ENCODE measurements at regions not wholly inside any gene's neighbourhood (a gene's known extent, or its start where the extent isn't known, plus 50 kb on each side); places are given as distances from the start of the nearest gene placed in this dataset.

GRCh38 chr2:176984987-176985386, 227.6 kb upstream of the HNRNPA3 start:
- Histone ChIP-seq H3K27me3 (no peaks in the 10 kb centered on the region), H3K36me3 (no peaks in the 10 kb centered on the region), H3K9me3 (no peaks in the 10 kb centered on the region), H3K4me3 (ENCODE audit: low read depth, low read length) (no peak overlapping the region), H3K4me1 (peaks cover 9% of the 10 kb centered on the region)
- no peak for DNase-seq
- TF ChIP-seq CTCF (IDR thresholded peaks at IDR 0.05; ENCODE audit: low read depth, low read length), result no peak

GRCh38 chr2:176985871-176986270, 226.7 kb upstream of the HNRNPA3 start:
- TF ChIP-seq CTCF (IDR thresholded peaks at IDR 0.05; ENCODE audit: low read depth, low read length), result no peak
- no peak for DNase-seq
- Histone ChIP-seq H3K27me3 (no peaks in the 10 kb centered on the region), H3K36me3 (no peaks in the 10 kb centered on the region), H3K9me3 (no peaks in the 10 kb centered on the region), H3K4me3 (ENCODE audit: low read depth, low read length) (no peak overlapping the region), H3K4me1 (peaks cover 7% of the 10 kb centered on the region)

- no peaks in the 10 kb centered on the region for H3K9me3 ChIP-seq
- peaks cover 7% of the 10 kb centered on the region for H3K4me1 ChIP-seq
- no peak for DNase-seq
- H3K4me3 ChIP-seq (ENCODE audit: low read depth, low read length), result no peak overlapping the region
- H3K27me3 ChIP-seq, result no peaks in the 10 kb centered on the region
- no peak for TF ChIP-seq CTCF (IDR thresholded peaks at IDR 0.05; ENCODE audit: low read depth, low read length)
- H3K36me3 ChIP-seq, result no peaks in the 10 kb centered on the region
Observed at GRCh38 chr2:176986487-176986886, 226.1 kb upstream of the HNRNPA3 start.

GRCh38 chr2:176991411-176991810, 221.2 kb upstream of the HNRNPA3 start:
- H3K4me3 ChIP-seq (ENCODE audit: low read depth, low read length), result no peak overlapping the region
- H3K9me3 ChIP-seq, result no peaks in the 10 kb centered on the region
- TF ChIP-seq CTCF (IDR thresholded peaks at IDR 0.05; ENCODE audit: low read depth, low read length), result no peak
- no peaks in the 10 kb centered on the region for H3K27me3 ChIP-seq
- no peaks in the 10 kb centered on the region for H3K36me3 ChIP-seq
- no peak for DNase-seq
- no peaks in the 10 kb centered on the region for H3K4me1 ChIP-seq

GRCh38 chr2:176997074-176997791, 215.4 kb upstream of the HNRNPA3 start:
- H3K4me3 ChIP-seq (ENCODE audit: low read depth, low read length), result no peak overlapping the region
- H3K36me3 ChIP-seq, result no peaks in the 10 kb centered on the region
- no peak for TF ChIP-seq CTCF (IDR thresholded peaks at IDR 0.05; ENCODE audit: low read depth, low read length)
- DNase-seq, result no peak
- no peaks in the 10 kb centered on the region for H3K27me3 ChIP-seq
- H3K4me1 ChIP-seq, result no peaks in the 10 kb centered on the region
- H3K9me3 ChIP-seq, result no peaks in the 10 kb centered on the region

- no peak overlapping the region for H3K4me3 ChIP-seq (ENCODE audit: low read depth, low read length)
- H3K36me3 ChIP-seq, result no peaks in the 10 kb centered on the region
- no peaks in the 10 kb centered on the region for H3K9me3 ChIP-seq
- H3K27me3 ChIP-seq, result no peaks in the 10 kb centered on the region
- no peak for DNase-seq
- no peak for TF ChIP-seq CTCF (IDR thresholded peaks at IDR 0.05; ENCODE audit: low read depth, low read length)
- H3K4me1 ChIP-seq, result no peaks in the 10 kb centered on the region
Observed at GRCh38 chr2:176997792-176998169, 214.8 kb upstream of the HNRNPA3 start.
